ENCODE measurements at regions not wholly inside any gene's neighbourhood (a gene's known extent, or its start where the extent isn't known, plus 50 kb on each side); places are given as distances from the start of the nearest gene placed in this dataset.

DNA sequence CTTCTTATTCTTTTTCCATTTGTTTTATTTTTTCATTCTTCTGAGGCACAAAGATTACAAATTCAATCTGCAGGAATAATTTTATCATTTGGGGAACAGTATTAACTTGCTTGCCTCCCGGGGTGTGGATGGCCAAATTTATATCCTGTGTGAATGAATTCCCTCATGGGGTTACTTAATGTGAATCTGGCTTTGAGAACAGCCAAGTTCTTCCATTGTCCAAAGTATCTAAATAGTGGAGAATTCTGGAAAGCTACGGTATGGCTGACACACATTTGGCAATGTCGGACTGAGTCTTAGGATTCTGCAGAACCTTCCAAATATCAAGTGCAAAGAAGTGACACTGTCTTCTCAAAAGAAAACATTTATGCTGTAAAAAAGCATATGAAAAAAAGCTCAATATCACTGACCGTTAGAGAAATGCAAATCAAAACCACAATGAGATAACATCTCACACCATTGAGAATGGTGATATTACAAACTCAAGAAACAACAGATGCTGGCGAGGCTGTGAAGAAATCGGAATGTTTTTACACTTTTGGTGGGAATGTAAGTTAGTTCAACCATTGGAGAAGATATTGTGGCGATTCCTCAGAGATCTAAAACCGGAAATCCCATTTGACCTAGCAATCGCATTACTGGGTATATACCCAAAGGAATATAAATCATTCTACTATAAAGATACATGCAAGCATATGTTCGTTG, 620.2 kb downstream of the EFNB2 start:
- Histone ChIP-seq H3K4ac (replicated peaks; ENCODE audit: insufficient read length, low read depth, low read length) (no peak overlapping the region), H2BK15ac (ENCODE audit: low read length) (no peak overlapping the region), H3K18ac (ENCODE audit: extremely low read depth, low read length) (no peak overlapping the region), H4K8ac (ENCODE audit: extremely low read depth, insufficient read depth, low read length) (no peak overlapping the region), H4K5ac (ENCODE audit: insufficient read length, low read depth, low read length) (no peak overlapping the region), H2BK12ac (ENCODE audit: low read depth, low read length) (no peak overlapping the region), H3K9me3 (ENCODE audit: insufficient read depth in 2 of 2, low read depth in 1 of 2, low read length in 1 of 2) (no peaks in the 10 kb centered on the region), H3K9ac (replicated peaks in 1 of 4; ENCODE audit: extremely low read depth in 1 of 4, low read depth in 3 of 4, low read length in 3 of 4) (no peak overlapping the region), H3K14ac (ENCODE audit: insufficient read length) (no peak overlapping the region), H2BK120ac (replicated peaks; ENCODE audit: low read depth, low read length) (no peak overlapping the region), H3K23me2 (ENCODE audit: low read depth, low read length) (no peaks in the 10 kb centered on the region), H2AFZ (ENCODE audit: low read length) (no peak overlapping the region), H2AK5ac (ENCODE audit: low read depth, low read length) (no peak overlapping the region), H3K27ac (ENCODE audit: low read depth, low read length) (no peak overlapping the region), H3K79me1 (ENCODE audit: low read depth, low read length) (no peaks in the 10 kb centered on the region), H3K36me3 (ENCODE audit: control insufficient read depth in 2 of 4, insufficient read depth in 4 of 4, low read length in 3 of 4) (no peaks in the 10 kb centered on the region), H3K23ac (ENCODE audit: insufficient read length) (no peak overlapping the region), H3K56ac (replicated peaks; ENCODE audit: insufficient read length, low read depth, low read length) (no peak overlapping the region), H2BK20ac (ENCODE audit: low read length) (no peak overlapping the region), H4K20me1 (replicated peaks in 1 of 2; ENCODE audit: control insufficient read depth in 1 of 2, insufficient read depth in 2 of 2, low read length in 2 of 2) (no peaks in the 10 kb centered on the region), H4K91ac (replicated peaks; ENCODE audit: insufficient read length, low read length) (no peak overlapping the region), H3K79me2 (ENCODE audit: control insufficient read depth in 1 of 2, insufficient read depth in 2 of 2, low read length in 2 of 2) (no peaks in the 10 kb centered on the region), H3K4me2 (ENCODE audit: insufficient read depth in 1 of 2, low read depth in 2 of 2, low read length in 2 of 2) (no peak overlapping the region), H3K4me3 (ENCODE audit: extremely low read depth in 1 of 4, insufficient read depth in 2 of 4, low read depth in 3 of 4, low read length in 4 of 4) (no peak overlapping the region), H2BK5ac (ENCODE audit: low read depth, low read length) (no peak overlapping the region), H3K27me3 (replicated peaks in 1 of 4; ENCODE audit: control insufficient read depth in 3 of 4, extremely low read depth in 1 of 4, insufficient read depth in 3 of 4, low read length in 3 of 4) (no peaks in the 10 kb centered on the region), H3K4me1 (replicated peaks in 1 of 4; ENCODE audit: control insufficient read depth in 3 of 4, insufficient read depth in 4 of 4, low read length in 3 of 4) (peaks cover 0 to 7% (median 0%) of the 10 kb centered on the region in 4 experiments; a peak in 3 of 7 replicates)
- 81% methylated on average over 10 of the region's 10 CpGs; no CpG with 5 or more reads in 1 of the 2 experiments for WGBS, 2 experiments (ENCODE audit: extremely low coverage in 1 of 2, insufficient coverage in 1 of 2, insufficient read length in 1 of 2, insufficient replicate concordance in 2 of 2, low coverage in 1 of 2, low lambda C conversion rate in 2 of 2, missing lambda C conversion rate in 1 of 2)
- FAIRE-seq (no peak), DNase-seq (ENCODE audit: low read depth in 1 of 2, low spot score in 2 of 2) (no peak)
- POLR2A ChIA-PET (ENCODE audit: partially characterized antibody), result no interaction called here
- no peak for TF ChIP-seq TCF12 (IDR thresholded peaks at IDR 0.05; ENCODE audit: low read depth, low read length)
- TF ChIP-seq RXRA (IDR thresholded peaks at IDR 0.05; ENCODE audit: insufficient read depth, low read depth, low read length), result no peak
- no peak for TF ChIP-seq SP1 (IDR thresholded peaks at IDR 0.05; ENCODE audit: low read depth, low read length)
- no peak for TF ChIP-seq SP2 (IDR thresholded peaks at IDR 0.05; ENCODE audit: low read length)
- TF ChIP-seq, protein P1, sequence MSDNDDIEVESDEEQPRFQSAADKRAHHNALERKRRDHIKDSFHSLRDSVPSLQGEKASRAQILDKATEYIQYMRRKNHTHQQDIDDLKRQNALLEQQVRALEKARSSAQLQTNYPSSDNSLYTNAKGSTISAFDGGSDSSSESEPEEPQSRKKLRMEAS (IDR thresholded peaks at IDR 0.05), result no peak
- TF ChIP-seq, protein P2, sequence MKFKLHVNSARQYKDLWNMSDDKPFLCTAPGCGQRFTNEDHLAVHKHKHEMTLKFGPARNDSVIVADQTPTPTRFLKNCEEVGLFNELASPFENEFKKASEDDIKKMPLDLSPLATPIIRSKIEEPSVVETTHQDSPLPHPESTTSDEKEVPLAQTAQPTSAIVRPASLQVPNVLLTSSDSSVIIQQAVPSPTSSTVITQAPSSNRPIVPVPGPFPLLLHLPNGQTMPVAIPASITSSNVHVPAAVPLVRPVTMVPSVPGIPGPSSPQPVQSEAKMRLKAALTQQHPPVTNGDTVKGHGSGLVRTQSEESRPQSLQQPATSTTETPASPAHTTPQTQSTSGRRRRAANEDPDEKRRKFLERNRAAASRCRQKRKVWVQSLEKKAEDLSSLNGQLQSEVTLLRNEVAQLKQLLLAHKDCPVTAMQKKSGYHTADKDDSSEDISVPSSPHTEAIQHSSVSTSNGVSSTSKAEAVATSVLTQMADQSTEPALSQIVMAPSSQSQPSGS (IDR thresholded peaks at IDR 0.05; ENCODE audit: low read length), result no peak
- CTCF ChIA-PET (ENCODE audit: partially characterized antibody), result interaction anchor here (0.6 kb wide), 1 partner anchor 24 kb away, joined by 3 read pairs; no protein-coding TSS in a partner anchor
